DND-41 (cell line): ENCODE measurements at regions not wholly inside any gene's neighbourhood (a gene's known extent, or its start where the extent isn't known, plus 50 kb on each side); places are given as distances from the start of the nearest gene placed in this dataset.

ENCODE experiments used
- EZH2 ChIP-seq: IDR thresholded peaks from 3 replicates; pipeline ENCODE4 v1.6.1; 2012; ENCODE audit warnings: borderline replicate concordance, low read depth, mild to moderate bottlenecking, moderate library complexity, low read length, inconsistent platforms; ENCODE audit not compliant: severe bottlenecking
- TF ChIP-seq, protein P1 (sequence below): IDR thresholded peaks from 2 replicates; pipeline ENCODE4 v1.5.1; 2012; ENCODE audit warnings: borderline replicate concordance, low read length, moderate library complexity, mild to moderate bottlenecking; ENCODE audit not compliant: poor library complexity, severe bottlenecking; ENCODE audit errors: extremely low read depth

DNA sequence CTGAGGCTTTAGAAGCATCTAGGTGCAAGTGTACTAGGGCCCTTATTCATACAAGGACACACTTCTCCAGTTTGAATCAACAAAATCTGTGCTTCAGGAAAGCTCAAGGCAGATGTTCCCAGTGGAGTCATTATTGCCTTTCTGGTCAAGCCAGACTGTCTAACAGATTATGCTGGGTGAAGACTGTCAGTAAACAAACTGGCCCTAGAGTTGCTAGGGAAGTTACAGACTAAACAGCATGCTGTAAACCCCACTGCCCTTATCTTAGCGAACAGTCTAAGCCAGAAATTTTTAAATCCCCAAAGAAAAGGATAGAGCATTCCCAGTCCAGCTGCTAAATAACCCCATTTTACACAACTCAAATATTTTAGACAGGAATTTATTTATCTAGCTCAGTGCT is 1701.3 kb upstream of the PRR20A start:
- TF ChIP-seq, protein P1, sequence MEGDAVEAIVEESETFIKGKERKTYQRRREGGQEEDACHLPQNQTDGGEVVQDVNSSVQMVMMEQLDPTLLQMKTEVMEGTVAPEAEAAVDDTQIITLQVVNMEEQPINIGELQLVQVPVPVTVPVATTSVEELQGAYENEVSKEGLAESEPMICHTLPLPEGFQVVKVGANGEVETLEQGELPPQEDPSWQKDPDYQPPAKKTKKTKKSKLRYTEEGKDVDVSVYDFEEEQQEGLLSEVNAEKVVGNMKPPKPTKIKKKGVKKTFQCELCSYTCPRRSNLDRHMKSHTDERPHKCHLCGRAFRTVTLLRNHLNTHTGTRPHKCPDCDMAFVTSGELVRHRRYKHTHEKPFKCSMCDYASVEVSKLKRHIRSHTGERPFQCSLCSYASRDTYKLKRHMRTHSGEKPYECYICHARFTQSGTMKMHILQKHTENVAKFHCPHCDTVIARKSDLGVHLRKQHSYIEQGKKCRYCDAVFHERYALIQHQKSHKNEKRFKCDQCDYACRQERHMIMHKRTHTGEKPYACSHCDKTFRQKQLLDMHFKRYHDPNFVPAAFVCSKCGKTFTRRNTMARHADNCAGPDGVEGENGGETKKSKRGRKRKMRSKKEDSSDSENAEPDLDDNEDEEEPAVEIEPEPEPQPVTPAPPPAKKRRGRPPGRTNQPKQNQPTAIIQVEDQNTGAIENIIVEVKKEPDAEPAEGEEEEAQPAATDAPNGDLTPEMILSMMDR, result no peak
- TF ChIP-seq EZH2, result no peak
